GM12865 (cell line): ENCODE measurements at regions not wholly inside any gene's neighbourhood (a gene's known extent, or its start where the extent isn't known, plus 50 kb on each side); places are given as distances from the start of the nearest gene placed in this dataset.
"Not testable (repeated sequence)": the region's sequence is repeated elsewhere in the genome, so short reads cannot be mapped to it uniquely, and the experiment has no call there.

ENCODE experiments used
- DNase-seq: peaks from one replicate; pipeline ENCODE4 v3.0.0; 2010; ENCODE audit warnings: low read depth
- H3K4me3 ChIP-seq: 2 replicates; pipeline ENCODE4 v1.5.1; 2011; ENCODE audit warnings: mild to moderate bottlenecking, low read depth, low read length, control low read depth
- TF ChIP-seq, protein P1 (sequence below): IDR thresholded peaks from 2 replicates; pipeline ENCODE4 v1.5.1; 2011; ENCODE audit warnings: low read length, control low read depth, low read depth, inconsistent platforms; ENCODE audit not compliant: insufficient read depth; ENCODE audit errors: missing control alignments

DNA sequence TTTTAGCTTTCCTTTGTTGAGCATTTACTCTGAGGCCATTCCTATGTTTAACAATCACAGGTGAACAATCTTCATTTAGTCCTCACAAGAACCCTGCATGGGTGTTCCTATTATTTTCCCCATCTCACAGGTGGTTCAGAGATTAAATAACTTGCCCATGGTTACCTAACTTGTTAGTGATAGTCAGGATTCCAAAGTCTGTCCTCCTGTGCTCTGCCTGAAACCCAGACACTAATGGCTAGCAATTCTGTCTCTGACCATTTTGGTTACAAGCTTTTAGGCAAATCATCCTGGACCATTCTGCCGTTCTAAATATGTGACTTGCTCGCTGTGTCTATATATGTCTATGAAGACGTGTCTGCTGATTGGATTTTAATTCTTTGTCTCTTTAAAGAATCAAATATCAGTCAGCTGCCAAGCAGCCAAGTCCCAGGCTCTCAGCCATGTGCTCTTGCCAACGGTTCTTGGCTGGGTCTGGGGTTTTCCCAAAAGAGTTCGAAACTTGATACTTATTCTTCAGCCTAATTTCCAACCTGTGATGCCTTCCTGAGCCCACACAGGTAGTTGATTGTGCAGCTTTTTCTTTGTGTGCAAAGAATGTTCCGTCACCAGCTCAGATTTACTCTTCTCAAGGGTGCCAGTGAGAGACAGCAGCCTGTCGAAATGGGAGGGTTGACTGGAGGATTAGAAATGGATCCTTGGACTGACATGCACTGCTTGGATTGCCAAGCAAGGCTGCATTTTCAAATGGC lies 121.7 kb downstream of the NREP start:
- DNase-seq = no peak
- TF ChIP-seq, protein P1, sequence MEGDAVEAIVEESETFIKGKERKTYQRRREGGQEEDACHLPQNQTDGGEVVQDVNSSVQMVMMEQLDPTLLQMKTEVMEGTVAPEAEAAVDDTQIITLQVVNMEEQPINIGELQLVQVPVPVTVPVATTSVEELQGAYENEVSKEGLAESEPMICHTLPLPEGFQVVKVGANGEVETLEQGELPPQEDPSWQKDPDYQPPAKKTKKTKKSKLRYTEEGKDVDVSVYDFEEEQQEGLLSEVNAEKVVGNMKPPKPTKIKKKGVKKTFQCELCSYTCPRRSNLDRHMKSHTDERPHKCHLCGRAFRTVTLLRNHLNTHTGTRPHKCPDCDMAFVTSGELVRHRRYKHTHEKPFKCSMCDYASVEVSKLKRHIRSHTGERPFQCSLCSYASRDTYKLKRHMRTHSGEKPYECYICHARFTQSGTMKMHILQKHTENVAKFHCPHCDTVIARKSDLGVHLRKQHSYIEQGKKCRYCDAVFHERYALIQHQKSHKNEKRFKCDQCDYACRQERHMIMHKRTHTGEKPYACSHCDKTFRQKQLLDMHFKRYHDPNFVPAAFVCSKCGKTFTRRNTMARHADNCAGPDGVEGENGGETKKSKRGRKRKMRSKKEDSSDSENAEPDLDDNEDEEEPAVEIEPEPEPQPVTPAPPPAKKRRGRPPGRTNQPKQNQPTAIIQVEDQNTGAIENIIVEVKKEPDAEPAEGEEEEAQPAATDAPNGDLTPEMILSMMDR = no peak
- H3K4me3 ChIP-seq = no peak overlapping the region

DNA sequence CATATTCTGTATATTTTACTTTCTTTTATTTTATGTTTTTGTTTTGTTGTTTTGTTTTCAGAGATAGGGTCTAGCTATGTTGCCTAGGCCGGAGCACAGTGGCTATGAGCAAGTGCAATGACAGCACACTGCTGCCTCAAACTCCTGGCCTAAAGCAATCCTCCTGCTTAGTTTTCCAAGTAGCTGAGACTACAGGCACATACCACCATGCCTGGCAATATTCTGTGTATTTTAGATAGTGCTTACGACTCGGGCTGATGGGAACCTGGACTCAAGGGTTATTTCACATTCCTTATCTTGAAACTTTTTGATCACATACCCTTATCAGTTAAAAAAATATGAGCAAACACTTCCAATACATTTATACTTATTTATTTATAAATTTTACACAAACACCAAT lies 119.0 kb upstream of the STARD4 start:
- DNase-seq = no peak
- no peak overlapping the region for H3K4me3 ChIP-seq
- TF ChIP-seq, protein P1 = no peak

DNA sequence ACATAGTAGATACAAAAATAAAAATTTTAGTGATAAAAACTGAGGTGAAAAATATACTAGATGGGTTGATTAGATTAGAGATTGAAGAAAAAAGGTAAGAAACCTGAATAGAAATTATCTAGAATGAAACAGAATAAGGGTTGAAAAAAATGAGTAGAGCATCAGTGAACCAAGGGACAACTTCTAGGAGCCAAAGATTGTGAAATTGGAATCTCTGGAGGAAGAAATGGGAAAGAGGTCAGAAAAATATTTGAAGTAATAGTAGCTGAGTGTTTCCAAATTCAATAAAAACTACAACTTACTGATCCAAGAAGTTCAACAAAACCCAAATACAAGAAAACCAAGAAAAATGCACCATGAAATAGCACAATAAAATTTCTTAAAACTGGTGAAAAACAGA lies 116.6 kb upstream of the STARD4 start:
- TF ChIP-seq, protein P1 = no peak
- no peak overlapping the region for H3K4me3 ChIP-seq
- DNase-seq = no peak

DNA sequence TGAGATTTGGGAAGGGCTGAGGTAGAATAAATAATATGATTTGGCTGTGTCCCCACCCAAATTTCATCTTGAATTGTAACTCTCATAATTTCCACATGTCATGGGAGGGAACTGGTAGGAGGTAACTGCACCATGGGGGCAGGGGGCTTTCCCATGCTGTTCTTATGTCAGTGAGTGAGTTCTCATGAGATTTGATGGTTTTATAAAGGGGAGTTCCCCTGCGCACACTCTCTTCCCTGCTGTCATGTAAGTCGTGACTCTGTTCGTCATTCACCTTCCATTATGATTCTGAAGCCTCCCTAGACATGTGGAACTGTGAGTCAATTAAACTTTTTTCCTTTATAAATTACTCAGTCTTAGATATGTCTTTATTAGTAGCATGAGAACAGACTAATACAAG lies 115.5 kb upstream of the STARD4 start:
- TF ChIP-seq, protein P1 = no peak

DNA sequence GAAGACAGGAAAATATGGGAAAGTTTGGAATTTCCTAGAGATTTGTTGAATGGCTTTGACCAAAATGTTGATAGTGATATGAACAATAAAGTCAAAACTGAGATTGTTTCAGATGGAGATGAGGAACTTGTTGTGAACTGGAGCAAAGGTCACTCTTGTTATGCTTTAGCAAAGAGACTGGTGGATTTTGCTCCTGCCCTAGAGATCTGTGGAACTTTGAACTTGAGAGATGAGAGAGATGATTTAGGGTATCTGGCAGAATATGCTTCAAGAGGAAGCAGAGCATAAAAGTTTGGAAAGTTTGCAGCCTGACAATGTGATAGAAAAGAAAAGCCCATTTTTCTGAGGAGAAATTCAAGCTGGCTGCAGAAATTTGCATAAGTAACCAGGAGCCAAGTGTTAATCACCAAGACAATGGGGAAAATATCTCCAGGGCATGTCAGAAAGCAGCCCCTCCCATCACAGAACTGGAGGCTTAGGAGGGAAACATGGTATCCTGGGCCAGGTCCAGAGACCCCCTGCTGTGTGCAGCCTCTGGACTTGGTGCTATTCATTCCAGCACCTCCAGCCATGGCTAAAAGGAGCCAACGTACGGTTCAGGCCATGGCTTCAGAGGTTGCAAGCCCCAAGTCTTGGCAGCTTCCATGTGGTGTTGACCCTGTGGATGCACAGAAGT lies 114.3 kb upstream of the STARD4 start:
- H3K4me3 ChIP-seq = no peak overlapping the region
- DNase-seq = no peak
- TF ChIP-seq, protein P1 = no peak

More for the DNA sequence above, 115.5 kb upstream of the STARD4 start:
- no peak overlapping the region for H3K4me3 ChIP-seq
- no peak for DNase-seq

DNA sequence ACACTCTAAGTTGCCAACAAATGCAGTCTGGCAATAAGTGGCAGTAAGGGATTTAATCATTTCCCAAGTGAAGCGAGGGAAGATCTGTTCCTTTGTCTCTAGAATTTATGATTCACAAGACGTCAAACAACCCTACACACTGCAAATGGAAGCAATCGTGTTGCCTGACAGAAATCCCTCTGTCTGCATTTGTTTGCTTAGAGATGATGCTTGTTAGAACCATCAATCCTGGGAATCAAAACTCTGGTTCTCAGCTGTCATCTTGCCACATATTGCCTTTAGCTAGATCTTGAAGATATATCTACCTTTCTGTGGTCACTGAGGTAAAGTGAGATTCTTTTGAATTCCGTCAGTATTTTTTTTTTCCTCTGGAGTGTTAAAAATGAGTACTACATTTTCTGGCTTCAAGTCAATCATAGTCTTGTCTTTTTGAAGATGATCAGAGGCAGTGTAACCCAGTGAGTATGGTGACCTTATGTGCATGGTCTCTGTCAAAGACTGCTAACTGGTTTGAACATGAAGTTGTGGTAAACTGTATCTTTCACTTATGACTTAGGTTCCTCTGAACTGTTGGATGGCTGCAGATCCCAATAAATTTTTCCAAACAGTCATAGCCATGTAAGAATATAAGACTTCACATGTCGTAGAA lies 106.4 kb upstream of the STARD4 start:
- TF ChIP-seq, protein P1 = no peak
- DNase-seq = no peak
- H3K4me3 ChIP-seq = no peak overlapping the region

DNA sequence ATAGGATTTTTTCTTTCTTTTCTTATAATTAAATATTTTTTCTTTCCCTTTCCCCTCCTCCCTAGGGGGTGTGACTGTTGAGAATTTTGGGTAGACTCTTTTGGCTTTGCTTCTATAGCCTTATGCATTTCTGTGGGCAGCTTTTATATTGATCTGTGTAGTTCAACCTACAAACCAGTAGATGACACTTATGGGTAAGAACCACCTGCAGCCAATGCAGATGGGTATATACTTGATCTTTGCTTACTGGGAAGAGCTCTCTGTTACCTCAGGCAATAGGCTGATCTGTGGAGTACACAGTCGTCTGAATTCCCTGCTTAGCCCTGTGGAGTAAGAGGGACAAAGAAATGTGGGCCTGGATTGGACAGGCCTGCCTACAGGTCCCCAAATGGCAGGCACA lies 102.7 kb upstream of the STARD4 start:
- H3K4me3 ChIP-seq = no peak overlapping the region
- DNase-seq = no peak
- TF ChIP-seq, protein P1 = no peak

DNA sequence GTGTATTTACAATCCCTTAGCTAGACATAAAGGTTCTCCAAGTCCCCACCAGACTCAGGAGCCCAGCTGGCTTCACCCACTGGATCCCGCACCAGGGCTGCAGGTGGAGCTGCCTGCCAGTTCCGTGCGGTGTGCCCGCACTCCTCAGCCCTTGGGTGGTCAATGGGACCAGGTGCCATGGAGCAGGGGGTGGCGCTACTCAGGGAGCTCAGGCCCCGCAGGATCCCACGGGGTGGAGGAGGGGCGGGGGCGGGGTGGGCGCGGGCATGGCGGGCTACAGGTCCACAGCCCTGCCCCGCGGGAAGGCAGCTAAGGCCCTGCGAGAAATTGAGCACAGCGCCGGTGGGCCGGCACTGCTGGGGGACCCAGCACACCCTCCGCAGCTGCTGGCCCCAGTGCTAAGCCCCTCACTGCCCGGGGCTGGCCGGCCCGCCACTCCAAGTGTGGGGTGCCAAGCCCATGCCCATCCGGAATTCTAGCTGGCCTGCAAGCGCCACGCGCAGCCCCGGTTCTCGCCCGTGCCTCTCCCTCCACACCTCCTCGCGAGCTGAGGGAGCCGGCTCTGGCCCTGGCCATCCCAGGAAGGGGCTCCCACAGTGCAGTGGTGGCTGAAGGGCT lies 99.8 kb upstream of the STARD4 start:
- not testable (repeated sequence) for DNase-seq, H3K4me3 ChIP-seq
